GM18907 (cell line): ENCODE measurements at regions not wholly inside any gene's neighbourhood (a gene's known extent, or its start where the extent isn't known, plus 50 kb on each side); places are given as distances from the start of the nearest gene placed in this dataset.

Experiments
- ATAC-seq: cut with Tn5 transposase; IDR thresholded peaks from one replicate; pipeline ENCODE4 v1.9.1; 2021; ENCODE audit warnings: mild to moderate bottlenecking, moderate library complexity; ENCODE audit not compliant: unreplicated experiment

DNA sequence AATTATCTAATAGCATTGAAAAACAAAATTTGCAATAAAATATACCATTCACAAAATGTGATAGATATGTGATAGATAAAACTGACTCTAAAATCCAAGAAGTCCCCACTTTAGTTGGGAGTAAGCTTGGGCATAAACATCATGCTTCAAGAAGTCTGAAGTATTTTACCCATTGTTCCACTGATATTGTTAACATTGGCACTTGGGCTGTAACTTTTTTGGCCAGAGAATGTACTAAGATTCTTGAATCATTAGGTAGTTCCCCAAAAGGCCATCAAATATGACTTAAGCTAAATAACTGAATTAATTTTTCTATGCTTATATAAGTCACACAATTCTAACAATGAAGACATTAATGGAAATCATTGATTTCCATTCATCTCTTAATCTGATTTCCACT is 413.6 kb downstream of the CDH2 start:
- ATAC-seq: no peak

DNA sequence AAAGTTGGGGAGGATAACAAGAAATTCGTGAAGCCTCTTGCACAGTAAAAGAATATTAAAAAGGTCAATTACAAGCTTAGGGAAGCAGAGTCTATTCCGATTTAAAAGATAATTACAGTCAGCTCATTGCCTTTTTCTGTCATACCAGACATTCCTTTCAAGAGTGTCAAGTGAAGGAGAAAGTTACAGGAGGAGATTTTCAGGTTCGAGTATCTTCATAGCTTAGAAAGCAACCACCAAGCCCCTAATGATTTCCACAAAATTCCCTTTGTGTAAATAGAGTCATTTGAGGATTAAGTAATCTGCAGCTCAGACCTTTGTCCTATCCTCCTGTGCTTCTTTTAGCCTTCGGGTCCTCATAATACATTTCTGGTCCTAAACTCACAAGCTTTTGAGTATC is 414.9 kb downstream of the CDH2 start:
- ATAC-seq: no peak

GRCh38 chr18:27752944-27753343 is 424.0 kb downstream of the CDH2 start:
- no peak for ATAC-seq

DNA sequence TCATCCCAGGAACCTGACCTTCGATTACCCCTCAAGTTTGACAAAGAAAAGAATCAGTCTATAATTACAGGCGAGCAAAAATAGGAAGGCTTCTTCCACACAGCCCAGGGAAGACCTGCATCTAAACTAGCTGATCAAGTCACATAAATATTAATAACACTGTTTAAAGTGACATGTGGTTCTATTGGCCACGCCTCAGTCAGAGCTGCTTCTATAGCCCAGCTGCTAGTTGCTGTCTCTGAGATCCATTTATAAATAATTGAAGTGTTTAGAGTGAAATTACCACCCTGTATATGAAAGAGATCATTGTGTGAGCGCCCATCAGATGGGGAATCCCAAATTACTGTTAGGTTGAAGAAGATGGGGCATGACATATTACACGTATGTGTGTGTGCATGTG is 426.0 kb downstream of the CDH2 start:
- ATAC-seq: no peak

DNA sequence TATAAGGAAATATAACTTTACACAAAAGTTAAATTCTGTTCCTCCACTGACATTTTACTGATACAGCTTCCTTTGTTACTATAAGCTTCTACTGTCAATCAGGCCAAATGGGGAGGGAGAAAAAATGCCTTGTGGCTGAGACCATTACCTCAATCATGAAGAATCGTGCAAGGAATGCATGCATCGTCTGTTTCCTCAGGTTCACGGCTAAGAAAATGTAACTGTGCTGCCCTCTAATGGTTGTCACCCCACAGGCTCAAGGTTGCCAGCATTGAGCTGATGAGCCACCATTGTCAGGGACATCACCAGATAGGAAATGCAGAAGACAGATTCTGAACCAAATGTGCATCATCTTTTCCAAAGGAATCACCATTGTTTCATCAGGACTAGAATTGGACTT is 426.9 kb downstream of the CDH2 start:
- ATAC-seq: no peak

GRCh38 chr18:27749194-27749593 is 427.7 kb downstream of the CDH2 start:
- ATAC-seq: no peak

GRCh38 chr18:27746241-27746640 is 430.7 kb downstream of the CDH2 start:
- ATAC-seq: no peak

DNA sequence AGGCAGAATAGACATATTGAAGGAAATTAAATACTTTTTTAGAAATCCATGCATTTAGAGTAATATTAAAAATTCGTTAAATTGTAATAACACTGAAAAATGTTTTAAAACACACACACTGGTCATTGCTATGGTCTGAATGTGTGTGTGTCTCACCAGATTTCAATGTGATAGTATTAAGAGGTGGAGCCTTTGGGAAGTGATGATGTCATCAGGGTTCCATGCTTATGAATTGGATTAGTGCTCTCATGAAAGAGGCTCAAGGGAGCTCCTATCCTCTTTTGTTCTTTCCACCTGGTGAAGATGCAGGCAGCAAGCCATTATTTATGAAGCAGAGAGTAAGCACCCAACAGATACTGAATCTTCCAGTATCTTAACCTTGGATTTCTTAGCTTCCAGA is 441.8 kb downstream of the CDH2 start:
- no peak for ATAC-seq

GRCh38 chr18:27731211-27731610 is 445.7 kb downstream of the CDH2 start:
- ATAC-seq: no peak

- no peak for ATAC-seq
Observed at GRCh38 chr18:27728659-27729058, 448.3 kb downstream of the CDH2 start.

DNA sequence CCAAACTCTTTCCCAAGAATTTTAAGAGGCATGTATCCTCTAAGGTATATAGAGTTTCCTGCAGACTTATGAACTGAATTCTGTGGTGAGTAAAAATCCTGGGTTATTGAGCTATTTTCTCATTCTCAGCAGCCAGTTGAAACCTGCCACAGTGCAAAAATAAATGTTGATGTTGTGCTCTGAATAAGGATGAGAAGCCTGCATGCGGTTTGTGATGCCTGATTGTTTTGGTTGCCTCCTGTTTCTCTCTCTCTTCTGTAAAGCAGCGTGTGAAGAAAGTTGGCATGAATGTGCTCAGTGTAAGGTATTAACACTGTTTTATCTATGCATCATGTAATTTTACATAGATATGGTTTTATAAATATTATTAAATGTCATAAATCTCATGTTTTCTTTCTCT is 452.6 kb downstream of the CDH2 start:
- ATAC-seq: no peak

GRCh38 chr18:27723168-27723567 is 453.8 kb downstream of the CDH2 start:
- no peak for ATAC-seq

DNA sequence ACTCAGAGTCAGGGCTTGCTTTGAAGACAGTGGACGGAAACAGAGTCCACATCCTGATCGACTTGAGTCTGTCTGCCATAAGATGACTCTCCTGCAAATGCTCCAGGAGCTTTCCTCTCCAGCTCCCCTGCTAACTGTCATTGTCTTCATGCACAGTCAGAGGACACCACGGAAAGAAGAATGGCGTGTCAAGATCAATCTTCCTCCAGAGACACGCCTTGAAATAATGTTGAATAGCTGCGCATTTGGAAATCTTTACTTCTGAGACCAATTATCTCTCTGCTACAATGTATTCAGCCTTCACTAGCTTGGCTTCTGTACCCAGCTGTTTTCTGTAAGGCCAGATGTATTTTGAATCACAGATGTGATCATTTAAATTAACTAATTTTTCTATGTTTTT is 457.2 kb downstream of the CDH2 start:
- ATAC-seq: no peak

- ATAC-seq: no peak
Observed at GRCh38 chr18:27717816-27718215, 459.1 kb downstream of the CDH2 start.

DNA sequence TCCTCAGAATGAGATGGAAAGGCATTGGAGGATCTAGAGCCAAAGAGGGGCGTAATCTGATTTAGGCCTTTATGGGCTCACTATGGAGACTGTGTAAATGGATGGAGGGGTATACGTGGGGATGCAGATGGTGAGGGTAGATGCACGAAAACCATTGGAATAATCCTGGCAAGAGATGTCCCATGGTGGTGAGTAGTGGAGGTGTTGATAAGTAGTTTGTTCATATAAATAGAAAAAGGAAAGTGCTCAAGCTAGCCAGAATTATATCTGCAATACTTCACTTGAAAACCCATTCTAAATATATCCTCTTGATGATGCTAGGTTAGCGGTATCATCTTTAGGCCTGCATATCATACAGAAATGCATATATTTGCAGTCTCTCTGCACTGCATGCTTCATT is 459.7 kb downstream of the CDH2 start:
- no peak for ATAC-seq

- no peak for ATAC-seq
Observed at GRCh38 chr18:27715751-27716150, 461.2 kb downstream of the CDH2 start.

DNA sequence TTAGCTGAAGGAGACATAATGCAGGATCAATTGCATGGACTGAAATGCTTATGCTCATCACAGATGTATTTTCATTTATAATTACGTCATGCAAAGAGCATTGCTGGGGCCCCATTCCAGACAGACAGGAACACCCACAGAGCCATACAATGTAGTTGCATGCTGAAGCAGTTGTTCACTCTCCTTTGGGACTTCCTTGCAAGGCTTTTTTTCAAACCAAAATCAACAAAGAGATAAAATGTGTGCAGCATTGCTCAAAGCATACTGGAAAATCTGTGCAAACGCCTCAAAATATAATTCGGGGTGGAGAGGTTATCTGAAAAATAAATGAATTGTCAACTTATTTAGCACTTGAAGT is 463.2 kb downstream of the CDH2 start:
- no peak for ATAC-seq

GRCh38 chr18:27713037-27713737 is 463.7 kb downstream of the CDH2 start:
- no peak for ATAC-seq

GRCh38 chr18:27712066-27712465 is 464.9 kb downstream of the CDH2 start:
- no peak for ATAC-seq

DNA sequence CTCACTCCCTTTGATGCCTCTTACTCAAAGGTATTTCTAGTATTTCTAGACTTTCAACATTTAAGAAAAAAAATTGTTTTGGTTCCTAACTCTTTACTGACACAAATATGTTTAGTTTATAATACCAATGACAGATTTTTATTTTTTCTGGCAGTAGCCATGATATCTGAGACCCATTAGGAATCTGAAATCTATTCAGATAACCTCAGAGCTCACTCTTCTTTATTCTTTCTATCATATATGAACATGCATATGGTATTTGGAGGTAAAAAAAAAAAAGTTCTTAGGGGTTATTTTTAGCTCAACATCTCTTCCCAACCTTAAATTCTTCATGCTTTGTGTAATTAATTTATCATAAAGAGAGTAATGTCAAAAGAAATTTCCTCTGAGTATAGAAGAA is 465.5 kb downstream of the CDH2 start:
- no peak for ATAC-seq

DNA sequence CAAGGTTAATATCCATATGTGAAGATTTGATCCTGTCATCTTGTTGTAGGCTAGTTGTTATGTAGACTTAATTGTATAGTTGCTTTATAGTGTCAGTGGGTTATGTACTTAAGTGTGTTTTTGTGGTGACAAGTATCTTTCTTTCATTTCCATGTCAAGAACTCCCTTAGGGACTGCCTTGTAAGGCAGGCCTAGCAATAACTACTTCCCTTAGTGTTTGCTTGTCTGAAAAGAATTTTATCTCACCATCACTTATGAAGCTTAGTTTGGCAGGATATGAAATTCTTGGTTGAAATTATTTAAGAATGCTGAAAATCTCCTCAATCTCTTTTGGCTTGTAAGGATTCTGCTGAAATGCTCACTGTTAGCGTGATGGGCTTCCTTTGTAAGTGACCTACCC is 467.6 kb downstream of the CDH2 start:
- ATAC-seq: no peak

- no peak for ATAC-seq
Observed at GRCh38 chr18:27707201-27707600, 469.7 kb downstream of the CDH2 start.

DNA sequence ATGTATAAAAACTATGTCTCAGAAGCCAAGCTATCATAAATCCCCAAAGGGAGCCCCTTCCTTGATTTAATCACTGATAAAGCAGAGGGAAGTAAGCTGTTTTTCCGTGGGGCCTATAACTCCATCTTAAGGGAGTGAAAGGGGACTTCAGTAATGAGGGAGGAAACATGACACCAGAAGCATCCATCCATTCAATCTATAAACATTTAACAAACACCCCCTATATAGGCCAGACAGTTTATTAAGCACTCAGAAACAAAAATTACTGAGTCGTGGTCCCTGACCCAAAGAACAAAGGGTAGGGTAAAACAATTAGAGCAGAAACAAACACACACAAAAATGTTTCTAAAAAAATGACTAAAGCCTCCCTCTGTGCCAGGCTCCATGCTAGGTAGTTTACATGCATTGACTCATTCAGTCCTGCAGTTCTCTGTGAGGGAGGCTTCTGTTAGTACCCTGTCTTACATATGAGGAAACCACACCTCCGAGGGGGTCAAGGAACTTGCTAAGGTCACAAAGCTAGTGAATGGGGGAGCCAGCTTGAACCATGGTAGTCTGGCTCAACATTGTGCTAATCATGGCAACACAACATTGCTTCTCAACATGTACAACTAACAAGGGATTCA is 472.1 kb downstream of the CDH2 start:
- ATAC-seq: no peak
